Transverse colon (tissue), 4 donors: ENCODE measurements at regions not wholly inside any gene's neighbourhood (a gene's known extent, or its start where the extent isn't known, plus 50 kb on each side); places are given as distances from the start of the nearest gene placed in this dataset.

ENCODE experiments used
- DNase-seq: peaks from one replicate; pipeline ENCODE4 v3.0.0-alpha.2; 2019
- H3K27ac ChIP-seq, 4 donors: fragments of 200-600 bp; sonication (generic); 2 replicates each; pipeline ENCODE4 v1.5.1; 2016 to 2018; ENCODE audit warnings: inconsistent platforms in 4 of 4
- H3K27me3 ChIP-seq: fragments of 200-600 bp; sonication (generic); 2 replicates; pipeline ENCODE4 v1.5.1; 2017; ENCODE audit warnings: inconsistent platforms
- H3K36me3 ChIP-seq, 4 donors: fragments of 200-600 bp; sonication (generic); 2 replicates each; pipeline ENCODE4 v1.5.1; 2017 to 2019; ENCODE audit warnings: inconsistent platforms in 4 of 4
- H3K4me1 ChIP-seq, 4 donors: fragments of 200-600 bp; sonication (generic); 2 replicates each; pipeline ENCODE4 v1.5.1; 2017 to 2020; ENCODE audit warnings: inconsistent platforms in 4 of 4
- H3K4me3 ChIP-seq, 4 donors: fragments of 200-600 bp; sonication (generic); 1 replicate in 1 of 4; 2 replicates in 3 of 4; pipeline versions ENCODE4 v1.5.1 to v1.6.1; 2017 to 2019; ENCODE audit warnings: inconsistent platforms in 4 of 4
- H3K9me3 ChIP-seq, 2 donors: fragments of 200-600 bp; sonication (generic); 2 replicates each; pipeline ENCODE4 v1.5.1; 2017 to 2019; ENCODE audit warnings: inconsistent platforms in 2 of 2
- CTCF ChIP-seq, 5 experiments: fragments of 200-600 bp in 3 of 5; fragments of 450-650 bp in 2 of 5; sonication (generic) in 3 of 5; IDR thresholded peaks; 1 replicate in 2 of 5; 2 replicates in 3 of 5; pipeline ENCODE4 v1.5.1; 2016 to 2017; ENCODE audit warnings: antibody characterized with exemption in 5 of 5, inconsistent platforms in 3 of 5, mild to moderate bottlenecking in 2 of 5, moderate library complexity in 1 of 5
- EP300 ChIP-seq: sonication (generic); formaldehyde crosslinking; IDR thresholded peaks from one replicate; pipeline ENCODE4 v1.6.1; 2017; ENCODE audit warnings: antibody characterized with exemption, low read depth
- POLR2A ChIP-seq: fragments of 450-650 bp; IDR thresholded peaks from one replicate; pipeline ENCODE4 v1.6.1; 2016; ENCODE audit warnings: antibody characterized with exemption, mild to moderate bottlenecking, moderate library complexity
- POLR2AphosphoS5 ChIP-seq, 3 donors: sonication (generic); formaldehyde crosslinking; IDR thresholded peaks; one replicate each; pipeline ENCODE4 v1.6.1; 2016; ENCODE audit warnings: antibody characterized with exemption in 3 of 3
- WGBS, 2 donors: methylation state at CpG; one replicate each; pipeline ENCODE4 v1.1.5; 2018; ENCODE audit warnings: low coverage in 1 of 2; 5-methylcytosine and 5-hydroxymethylcytosine counted together
- in situ Hi-C, 4 donors: fragments of 200-750 bp; cut with MboI; loops; one replicate each; pipeline versions ENCODE4 v1.15.0 to v1.15.1; 2017; ENCODE audit warnings: low sequenced_read_pairs in 3 of 4, low pct_ligation_motif_present in 1 of 4, low pct_unique_long_range_greater_than_20kb in 1 of 4
- intact Hi-C: fragments of 100-400 bp; cut with DNase I; formaldehyde crosslinking; loops from one replicate; pipeline ENCODE4 v1.15.1; 2023; ENCODE audit warnings: low total_unique reads

- no peak for DNase-seq
- intact Hi-C loops (no loop called here), in situ Hi-C loops (no loop called here)
- Histone ChIP-seq H3K27me3 (no peaks in the 10 kb centered on the region), H3K27ac (no peak overlapping the region), H3K9me3 (no peaks in the 10 kb centered on the region), H3K4me3 (no peak overlapping the region), H3K4me1 (no peaks in the 10 kb centered on the region), H3K36me3 (no peaks in the 10 kb centered on the region)
- 61 to 62% methylated on average over 4 of the region's 4 CpGs for whole genome bisulfite sequencing, 2 donors
- TF ChIP-seq POLR2A (no peak), CTCF (IDR thresholded peaks at IDR 0.05) (no peak), EP300 (no peak), POLR2AphosphoS5 (IDR thresholded peaks at IDR 0.05) (no peak)
These were observed 333.1 kb downstream of the DSEL start for GRCh38 chr18:67183398-67183797.

GRCh38 chr18:67179726-67180125, 336.8 kb downstream of the DSEL start:
- no peaks in the 10 kb centered on the region for H3K27me3 ChIP-seq
- DNase-seq = no peak
- H3K9me3 ChIP-seq = no peaks in the 10 kb centered on the region
- no peak overlapping the region for H3K27ac ChIP-seq
- no peak overlapping the region for H3K4me3 ChIP-seq
- H3K36me3 ChIP-seq = no peaks in the 10 kb centered on the region
- no peaks in the 10 kb centered on the region for H3K4me1 ChIP-seq
- 69 to 73% methylated on average over 3 of the region's 3 CpGs for WGBS, 2 donors
- intact Hi-C loops (no loop called here), in situ Hi-C loops (no loop called here)
- TF ChIP-seq EP300 = no peak
- no peak for TF ChIP-seq POLR2A
- no peak for TF ChIP-seq CTCF (IDR thresholded peaks at IDR 0.05)
- TF ChIP-seq POLR2AphosphoS5 (IDR thresholded peaks at IDR 0.05) = no peak

GRCh38 chr18:67159662-67160061, 356.9 kb downstream of the DSEL start:
- DNase-seq = no peak
- no peak for TF ChIP-seq CTCF (IDR thresholded peaks at IDR 0.05)
- no peak for TF ChIP-seq EP300
- no peak for TF ChIP-seq POLR2AphosphoS5 (IDR thresholded peaks at IDR 0.05)
- TF ChIP-seq POLR2A = no peak
- no peaks in the 10 kb centered on the region for H3K4me1 ChIP-seq
- H3K27ac ChIP-seq = no peak overlapping the region
- WGBS, 2 donors = 73 to 87% methylated on average over 2 of the region's 2 CpGs
- H3K4me3 ChIP-seq = no peak overlapping the region
- H3K27me3 ChIP-seq = no peaks in the 10 kb centered on the region
- in situ Hi-C loops = no loop called here
- no peaks in the 10 kb centered on the region for H3K36me3 ChIP-seq
- intact Hi-C loops = no loop called here
- no peaks in the 10 kb centered on the region for H3K9me3 ChIP-seq

GRCh38 chr18:67154979-67155378, 361.5 kb downstream of the DSEL start:
- in situ Hi-C loops (no loop called here), intact Hi-C loops (no loop called here)
- WGBS, 2 donors = 86% methylated on average over 3 of the region's 3 CpGs; no CpG with 5 or more reads in 1 of the 2 donors
- no peak for TF ChIP-seq EP300
- Histone ChIP-seq H3K27me3 (no peaks in the 10 kb centered on the region), H3K36me3 (no peaks in the 10 kb centered on the region), H3K27ac (no peak overlapping the region), H3K4me3 (no peak overlapping the region), H3K4me1 (no peaks in the 10 kb centered on the region), H3K9me3 (no peaks in the 10 kb centered on the region)
- DNase-seq = no peak

- intact Hi-C loops (no loop called here), in situ Hi-C loops (no loop called here)
- Histone ChIP-seq H3K4me1 (no peaks in the 10 kb centered on the region), H3K36me3 (no peaks in the 10 kb centered on the region), H3K4me3 (no peak overlapping the region), H3K9me3 (no peaks in the 10 kb centered on the region), H3K27ac (no peak overlapping the region), H3K27me3 (no peaks in the 10 kb centered on the region)
- no peak for TF ChIP-seq CTCF (IDR thresholded peaks at IDR 0.05)
- no peak for TF ChIP-seq EP300
- no peak for TF ChIP-seq POLR2AphosphoS5 (IDR thresholded peaks at IDR 0.05)
- TF ChIP-seq POLR2A = no peak
- 84 to 100% methylated on average over 1 to 6 of the region's 6 CpGs for WGBS, 2 donors
- DNase-seq = no peak
These were observed 365.2 kb downstream of the DSEL start for GRCh38 chr18:67151366-67151765.
